ENCODE measurements at regions not wholly inside any gene's neighbourhood (a gene's known extent, or its start where the extent isn't known, plus 50 kb on each side); places are given as distances from the start of the nearest gene placed in this dataset.

- TF ChIP-seq POLR2AphosphoS5 (IDR thresholded peaks at IDR 0.05), result no peak
- TF ChIP-seq CTCF (IDR thresholded peaks at IDR 0.05), result no peak
- TF ChIP-seq POLR2A (IDR thresholded peaks at IDR 0.05), result no peak
Observed at GRCh38 chr17:79362772-79363305, 248.0 kb downstream of the RBFOX3 start.

All from prostate gland (tissue), 2 donors.